ENCODE measurements at regions not wholly inside any gene's neighbourhood (a gene's known extent, or its start where the extent isn't known, plus 50 kb on each side); places are given as distances from the start of the nearest gene placed in this dataset.

- no peak for DNase-seq
- H3K23ac ChIP-seq (ENCODE audit: low read length), result no peak overlapping the region
- WGBS (ENCODE audit: extremely low coverage, insufficient coverage, insufficient read length), result no CpG with 5 or more reads among the region's 1 CpG
These were observed 537.2 kb downstream of the PKHD1 start for GRCh38 chr6:51550243-51550642.

DNA sequence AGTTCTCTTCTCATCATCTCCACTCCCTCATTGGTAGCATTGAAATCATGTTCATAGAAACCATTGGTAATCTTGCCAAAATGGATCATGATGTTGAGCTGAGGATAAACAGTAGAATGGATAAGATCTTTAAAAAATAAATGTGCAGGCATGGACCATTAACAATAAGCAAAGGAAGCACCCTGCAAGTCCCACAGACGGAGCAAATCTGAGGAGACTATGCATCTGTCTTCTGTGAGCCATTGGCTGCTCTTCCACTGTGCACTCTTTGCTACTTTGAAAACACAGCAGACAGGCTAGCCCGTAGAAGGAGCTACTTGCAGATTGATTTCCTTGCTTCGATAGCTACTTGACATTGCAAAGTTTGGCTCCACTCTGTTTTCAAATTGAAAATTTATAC is 535.0 kb downstream of the PKHD1 start:
- WGBS (ENCODE audit: extremely low coverage, insufficient coverage, insufficient read length), result no CpG with 5 or more reads among the region's 3 CpGs
- no peak overlapping the region for H2BK12ac ChIP-seq (ENCODE audit: low read length)
- no peak overlapping the region for H4K8ac ChIP-seq (ENCODE audit: low read depth, low read length)
- H3K18ac ChIP-seq (ENCODE audit: low read length), result no peak overlapping the region
- H3K4ac ChIP-seq (ENCODE audit: low read depth, low read length), result no peak overlapping the region
- DNase-seq, result no peak
- no peak overlapping the region for H3K23ac ChIP-seq (ENCODE audit: low read length)
- H2BK120ac ChIP-seq (ENCODE audit: insufficient read depth, low read length, poor library complexity), result no peak overlapping the region
- H3K79me1 ChIP-seq (ENCODE audit: low read length), result no peaks in the 10 kb centered on the region
- H3K9me3 ChIP-seq (ENCODE audit: insufficient read depth, low read depth, low read length), result no peaks in the 10 kb centered on the region
- H3K4me1 ChIP-seq (ENCODE audit: control insufficient read depth in 1 of 2, insufficient read depth in 2 of 2, low read length in 2 of 2), result no peaks in the 10 kb centered on the region
- H3K4me3 ChIP-seq (ENCODE audit: low read depth, low read length), result no peak overlapping the region
- H4K12ac ChIP-seq (ENCODE audit: low read depth, low read length), result no peak overlapping the region
- H2AK5ac ChIP-seq (ENCODE audit: low read length), result no peak overlapping the region
- H3K27me3 ChIP-seq (ENCODE audit: insufficient read depth, low read length), result no peaks in the 10 kb centered on the region
- no peak overlapping the region for H2AFZ ChIP-seq (ENCODE audit: insufficient read depth, low read length, poor library complexity)
- no peak overlapping the region for H3K14ac ChIP-seq (ENCODE audit: low read length)
- H3K36me3 ChIP-seq (ENCODE audit: control insufficient read depth in 1 of 2, insufficient read depth in 2 of 2, low read length in 2 of 2), result no peaks in the 10 kb centered on the region
- no peak overlapping the region for H3K4me2 ChIP-seq (ENCODE audit: low read length)
- H3K27ac ChIP-seq (ENCODE audit: low read depth, low read length), result no peak overlapping the region
- H3K79me2 ChIP-seq (ENCODE audit: control insufficient read depth, insufficient read depth, low read length, poor library complexity), result no peaks in the 10 kb centered on the region
- H4K91ac ChIP-seq (ENCODE audit: low read depth, low read length), result no peak overlapping the region
- no peak overlapping the region for H2BK5ac ChIP-seq (ENCODE audit: low read depth, low read length, poor library complexity)
- H3K9ac ChIP-seq (ENCODE audit: low read length), result no peak overlapping the region

More at GRCh38 chr6:51550243-51550642, 537.2 kb downstream of the PKHD1 start:
- H2BK12ac ChIP-seq (ENCODE audit: low read length), result no peak overlapping the region
- H4K12ac ChIP-seq (ENCODE audit: low read depth, low read length), result no peak overlapping the region
- no peak overlapping the region for H4K91ac ChIP-seq (ENCODE audit: low read depth, low read length)
- no peak overlapping the region for H3K9ac ChIP-seq (ENCODE audit: low read length)
- H2BK5ac ChIP-seq (ENCODE audit: low read depth, low read length, poor library complexity), result no peak overlapping the region
- no peak overlapping the region for H3K14ac ChIP-seq (ENCODE audit: low read length)
- no peaks in the 10 kb centered on the region for H3K9me3 ChIP-seq (ENCODE audit: insufficient read depth, low read depth, low read length)
- H2BK120ac ChIP-seq (ENCODE audit: insufficient read depth, low read length, poor library complexity), result no peak overlapping the region
- H4K8ac ChIP-seq (ENCODE audit: low read depth, low read length), result no peak overlapping the region
- no peaks in the 10 kb centered on the region for H3K4me1 ChIP-seq (ENCODE audit: control insufficient read depth in 1 of 2, insufficient read depth in 2 of 2, low read length in 2 of 2)
- H3K4me2 ChIP-seq (ENCODE audit: low read length), result no peak overlapping the region
- H3K27ac ChIP-seq (ENCODE audit: low read depth, low read length), result no peak overlapping the region
- no peaks in the 10 kb centered on the region for H3K36me3 ChIP-seq (ENCODE audit: control insufficient read depth in 1 of 2, insufficient read depth in 2 of 2, low read length in 2 of 2)
- H2AFZ ChIP-seq (ENCODE audit: insufficient read depth, low read length, poor library complexity), result no peak overlapping the region
- H3K79me2 ChIP-seq (ENCODE audit: control insufficient read depth, insufficient read depth, low read length, poor library complexity), result no peaks in the 10 kb centered on the region
- no peak overlapping the region for H3K4ac ChIP-seq (ENCODE audit: low read depth, low read length)
- no peak overlapping the region for H2AK5ac ChIP-seq (ENCODE audit: low read length)
- no peaks in the 10 kb centered on the region for H3K27me3 ChIP-seq (ENCODE audit: insufficient read depth, low read length)
- H3K79me1 ChIP-seq (ENCODE audit: low read length), result no peaks in the 10 kb centered on the region
- H3K18ac ChIP-seq (ENCODE audit: low read length), result no peak overlapping the region
- no peak overlapping the region for H3K4me3 ChIP-seq (ENCODE audit: low read depth, low read length)

DNA sequence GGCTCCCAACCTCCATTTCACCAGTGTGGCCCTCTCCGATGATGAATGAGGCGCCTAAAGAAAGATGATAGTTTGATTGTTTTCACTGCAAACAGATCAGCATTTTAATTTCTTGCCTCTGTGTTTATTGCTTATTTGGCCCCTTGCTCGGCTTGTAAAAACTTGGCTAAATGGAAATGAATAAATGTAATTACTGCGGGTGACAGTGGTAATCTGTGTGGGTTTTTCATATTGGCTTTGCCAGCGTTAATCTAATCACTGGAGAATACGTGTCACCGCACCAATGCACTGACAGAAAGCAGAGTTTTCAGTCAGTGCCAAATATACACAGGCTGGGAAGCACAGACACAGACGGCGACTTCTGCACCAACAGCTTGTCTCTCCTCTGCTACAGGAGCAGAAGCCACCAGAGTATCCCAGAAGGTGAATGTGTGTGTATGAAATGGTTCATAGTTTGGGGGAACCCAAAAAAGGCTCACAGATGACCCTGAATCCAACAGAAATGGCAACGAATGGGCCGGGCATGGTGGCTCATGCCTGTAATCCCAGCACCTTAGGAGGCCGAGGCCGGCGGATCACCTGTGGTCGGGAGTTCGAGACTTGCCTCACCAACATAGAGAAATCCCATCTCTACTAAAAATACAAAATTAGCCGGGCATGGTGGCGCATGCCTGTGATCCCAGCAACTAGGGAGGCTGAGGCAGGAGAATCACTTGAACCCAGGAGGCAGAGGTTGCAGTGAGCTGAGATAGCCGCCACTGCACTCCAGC is 534.0 kb downstream of the PKHD1 start:
- H3K27ac ChIP-seq (ENCODE audit: low read depth, low read length), result no peak overlapping the region
- H2BK12ac ChIP-seq (ENCODE audit: low read length), result no peak overlapping the region
- H3K79me2 ChIP-seq (ENCODE audit: control insufficient read depth, insufficient read depth, low read length, poor library complexity), result no peaks in the 10 kb centered on the region
- no peak overlapping the region for H3K18ac ChIP-seq (ENCODE audit: low read length)
- DNase-seq, result no peak
- no peak overlapping the region for H4K12ac ChIP-seq (ENCODE audit: low read depth, low read length)
- H3K4ac ChIP-seq (ENCODE audit: low read depth, low read length), result no peak overlapping the region
- H3K79me1 ChIP-seq (ENCODE audit: low read length), result no peaks in the 10 kb centered on the region
- no peak overlapping the region for H2AK5ac ChIP-seq (ENCODE audit: low read length)
- H2BK5ac ChIP-seq (ENCODE audit: low read depth, low read length, poor library complexity), result no peak overlapping the region
- no peaks in the 10 kb centered on the region for H3K4me1 ChIP-seq (ENCODE audit: control insufficient read depth in 1 of 2, insufficient read depth in 2 of 2, low read length in 2 of 2)
- H3K4me3 ChIP-seq (ENCODE audit: low read depth, low read length), result no peak overlapping the region
- no CpG with 5 or more reads among the region's 19 CpGs for WGBS (ENCODE audit: extremely low coverage, insufficient coverage, insufficient read length)
- no peak overlapping the region for H4K8ac ChIP-seq (ENCODE audit: low read depth, low read length)
- H4K91ac ChIP-seq (ENCODE audit: low read depth, low read length), result no peak overlapping the region
- no peak overlapping the region for H3K23ac ChIP-seq (ENCODE audit: low read length)
- H3K9ac ChIP-seq (ENCODE audit: low read length), result no peak overlapping the region
- no peaks in the 10 kb centered on the region for H3K9me3 ChIP-seq (ENCODE audit: insufficient read depth, low read depth, low read length)
- no peak overlapping the region for H2AFZ ChIP-seq (ENCODE audit: insufficient read depth, low read length, poor library complexity)
- no peaks in the 10 kb centered on the region for H3K36me3 ChIP-seq (ENCODE audit: control insufficient read depth in 1 of 2, insufficient read depth in 2 of 2, low read length in 2 of 2)
- H2BK120ac ChIP-seq (ENCODE audit: insufficient read depth, low read length, poor library complexity), result no peak overlapping the region
- no peaks in the 10 kb centered on the region for H3K27me3 ChIP-seq (ENCODE audit: insufficient read depth, low read length)
- H3K4me2 ChIP-seq (ENCODE audit: low read length), result no peak overlapping the region
- no peak overlapping the region for H3K14ac ChIP-seq (ENCODE audit: low read length)

DNA sequence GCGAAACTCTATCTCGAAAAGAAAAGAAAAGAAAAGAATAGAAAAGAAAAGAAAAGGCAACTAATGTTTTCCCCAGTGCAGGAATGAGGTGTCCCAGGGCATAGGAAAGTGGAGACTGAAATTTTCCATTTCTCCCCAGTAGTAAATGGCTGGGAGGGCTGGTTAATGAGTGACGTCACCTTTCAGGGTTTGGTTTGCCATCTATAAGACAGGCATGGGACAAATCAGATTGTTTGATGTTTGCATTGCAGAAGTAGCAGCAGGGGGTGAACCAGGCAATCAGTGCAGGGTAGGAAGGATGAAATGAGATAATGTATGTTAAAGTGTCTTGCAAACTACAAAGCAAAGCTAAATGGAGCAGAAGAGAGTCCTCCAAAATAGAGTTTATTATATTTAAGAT is 533.4 kb downstream of the PKHD1 start:
- WGBS (ENCODE audit: extremely low coverage, insufficient coverage, insufficient read length), result no CpG with 5 or more reads among the region's 3 CpGs
- Histone ChIP-seq H3K9ac (ENCODE audit: low read length) (no peak overlapping the region), H3K18ac (ENCODE audit: low read length) (no peak overlapping the region), H4K12ac (ENCODE audit: low read depth, low read length) (no peak overlapping the region), H3K14ac (ENCODE audit: low read length) (no peak overlapping the region), H3K4ac (ENCODE audit: low read depth, low read length) (no peak overlapping the region), H2BK12ac (ENCODE audit: low read length) (no peak overlapping the region), H4K91ac (ENCODE audit: low read depth, low read length) (no peak overlapping the region), H3K27me3 (ENCODE audit: insufficient read depth, low read length) (no peaks in the 10 kb centered on the region), H3K79me1 (ENCODE audit: low read length) (no peaks in the 10 kb centered on the region), H3K9me3 (ENCODE audit: insufficient read depth, low read depth, low read length) (no peaks in the 10 kb centered on the region), H2BK5ac (ENCODE audit: low read depth, low read length, poor library complexity) (no peak overlapping the region), H2AFZ (ENCODE audit: insufficient read depth, low read length, poor library complexity) (no peak overlapping the region), H3K4me3 (ENCODE audit: low read depth, low read length) (no peak overlapping the region), H2AK5ac (ENCODE audit: low read length) (no peak overlapping the region), H3K27ac (ENCODE audit: low read depth, low read length) (no peak overlapping the region), H3K36me3 (ENCODE audit: control insufficient read depth in 1 of 2, insufficient read depth in 2 of 2, low read length in 2 of 2) (no peaks in the 10 kb centered on the region), H3K79me2 (ENCODE audit: control insufficient read depth, insufficient read depth, low read length, poor library complexity) (no peaks in the 10 kb centered on the region), H3K4me1 (ENCODE audit: control insufficient read depth in 1 of 2, insufficient read depth in 2 of 2, low read length in 2 of 2) (no peaks in the 10 kb centered on the region), H3K23ac (ENCODE audit: low read length) (no peak overlapping the region), H3K4me2 (ENCODE audit: low read length) (no peak overlapping the region), H2BK120ac (ENCODE audit: insufficient read depth, low read length, poor library complexity) (no peak overlapping the region), H4K8ac (ENCODE audit: low read depth, low read length) (no peak overlapping the region)
- DNase-seq, result no peak

Data from trophoblast cell (in vitro differentiated cells and primary cell).